Trophoblast cell (in vitro differentiated cells and primary cell): ENCODE measurements at regions not wholly inside any gene's neighbourhood (a gene's known extent, or its start where the extent isn't known, plus 50 kb on each side); places are given as distances from the start of the nearest gene placed in this dataset.

Source experiments
- DNase-seq, 2 donors: peaks; one replicate each; pipeline ENCODE4 v3.0.0-alpha.2; 2016
- H2AFZ ChIP-seq: 2 replicates; pipeline ENCODE4 v1.6.1; 2013; ENCODE audit warnings: low read length, moderate library complexity, mild to moderate bottlenecking; ENCODE audit not compliant: insufficient read depth, poor library complexity
- H2AK5ac ChIP-seq: 2 replicates; pipeline ENCODE4 v1.6.1; 2013; ENCODE audit warnings: mild to moderate bottlenecking, low read length
- H2BK120ac ChIP-seq: 2 replicates; pipeline ENCODE4 v1.6.1; 2013; ENCODE audit warnings: low read length, mild to moderate bottlenecking, moderate library complexity; ENCODE audit not compliant: insufficient read depth, poor library complexity
- H2BK12ac ChIP-seq: 2 replicates; pipeline ENCODE4 v1.6.1; 2013; ENCODE audit warnings: mild to moderate bottlenecking, low read length, moderate library complexity
- H2BK5ac ChIP-seq: 2 replicates; pipeline ENCODE4 v1.6.1; 2013; ENCODE audit warnings: low read length, low read depth, moderate library complexity, mild to moderate bottlenecking; ENCODE audit not compliant: poor library complexity
- H3K14ac ChIP-seq: 2 replicates; pipeline ENCODE4 v1.6.1; 2013; ENCODE audit warnings: mild to moderate bottlenecking, low read length
- H3K18ac ChIP-seq: 2 replicates; pipeline ENCODE4 v1.6.1; 2013; ENCODE audit warnings: mild to moderate bottlenecking, low read length
- H3K23ac ChIP-seq: 2 replicates; pipeline ENCODE4 v1.6.1; 2013; ENCODE audit warnings: low read length
- H3K27ac ChIP-seq: 2 replicates; pipeline ENCODE4 v1.5.1; 2013; ENCODE audit warnings: low read depth, mild to moderate bottlenecking, inconsistent platforms, low read length, moderate library complexity
- H3K27me3 ChIP-seq: 2 replicates; pipeline ENCODE4 v1.6.1; 2013; ENCODE audit warnings: inconsistent platforms, mild to moderate bottlenecking, low read length, moderate library complexity; ENCODE audit not compliant: insufficient read depth
- H3K36me3 ChIP-seq, 2 experiments: 1 replicate in 1 of 2; 2 replicates in 1 of 2; pipeline ENCODE4 v1.6.1; 2013; ENCODE audit warnings: low read length in 2 of 2, mild to moderate bottlenecking in 2 of 2, moderate library complexity in 1 of 2; ENCODE audit not compliant: insufficient read depth in 2 of 2, control insufficient read depth in 1 of 2
- H3K4ac ChIP-seq: 2 replicates; pipeline ENCODE4 v1.6.1; 2013; ENCODE audit warnings: low read depth, mild to moderate bottlenecking, low read length, moderate library complexity
- H3K4me1 ChIP-seq, 2 experiments: 1 replicate in 1 of 2; 2 replicates in 1 of 2; pipeline ENCODE4 v1.6.1; 2013; ENCODE audit warnings: low read length in 2 of 2, mild to moderate bottlenecking in 2 of 2, moderate library complexity in 1 of 2; ENCODE audit not compliant: insufficient read depth in 2 of 2, control insufficient read depth in 1 of 2
- H3K4me2 ChIP-seq: 2 replicates; pipeline ENCODE4 v1.6.1; 2013; ENCODE audit warnings: inconsistent platforms, mild to moderate bottlenecking, low read length, moderate library complexity
- H3K4me3 ChIP-seq: 2 replicates; pipeline ENCODE4 v1.5.1; 2013; ENCODE audit warnings: mild to moderate bottlenecking, low read depth, low read length, inconsistent platforms
- H3K79me1 ChIP-seq: one replicate; pipeline ENCODE4 v1.6.1; 2013; ENCODE audit warnings: low read length
- H3K79me2 ChIP-seq: 2 replicates; pipeline ENCODE4 v1.6.1; 2013; ENCODE audit warnings: low read length, mild to moderate bottlenecking; ENCODE audit not compliant: control insufficient read depth, insufficient read depth, poor library complexity
- H3K9ac ChIP-seq: 2 replicates; pipeline ENCODE4 v1.6.1; 2013; ENCODE audit warnings: mild to moderate bottlenecking, low read length
- H3K9me3 ChIP-seq: 2 replicates; pipeline ENCODE4 v1.6.1; 2013; ENCODE audit warnings: low read depth, mild to moderate bottlenecking, control low read depth, inconsistent platforms, low read length; ENCODE audit not compliant: insufficient read depth
- H4K12ac ChIP-seq: 2 replicates; pipeline ENCODE4 v1.6.1; 2013; ENCODE audit warnings: low read depth, mild to moderate bottlenecking, low read length, moderate library complexity
- H4K8ac ChIP-seq: 2 replicates; pipeline ENCODE4 v1.6.1; 2013; ENCODE audit warnings: low read depth, mild to moderate bottlenecking, low read length, moderate library complexity
- H4K91ac ChIP-seq: one replicate; pipeline ENCODE4 v1.6.1; 2013; ENCODE audit warnings: low read depth, mild to moderate bottlenecking, low read length, moderate library complexity
- WGBS: extraction: QIAGEN DNeasy Blood & Tissue Kit; methylation state at CpG from one replicate; pipeline ENCODE4 v1.1.7; 2013; ENCODE audit warnings: missing lambda C conversion rate; ENCODE audit not compliant: insufficient read length, insufficient coverage; ENCODE audit errors: extremely low coverage; 5-methylcytosine and 5-hydroxymethylcytosine counted together

DNA sequence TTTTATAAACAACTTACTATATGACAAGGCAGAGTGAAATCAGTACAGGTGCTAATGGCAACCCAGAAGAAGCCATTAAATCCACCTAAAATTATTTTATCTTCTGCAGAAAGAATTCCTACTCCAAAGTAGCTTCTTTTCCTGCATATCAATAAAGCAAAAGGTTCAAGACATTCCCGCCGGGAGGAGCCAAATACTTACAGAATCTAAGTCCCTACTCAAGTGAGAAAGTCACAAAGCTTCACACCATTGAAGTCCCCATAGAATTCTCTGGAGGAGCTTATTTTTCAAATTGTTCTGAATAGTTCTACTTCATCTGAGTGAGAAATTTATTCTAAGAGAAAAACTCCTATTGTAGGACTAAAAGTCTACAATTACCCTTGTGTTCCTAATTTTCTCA, 233.7 kb upstream of the HNRNPA3 start:
- Histone ChIP-seq H3K36me3 (no peaks in the 10 kb centered on the region), H3K9me3 (no peaks in the 10 kb centered on the region), H2BK120ac (no peak overlapping the region), H3K9ac (no peak overlapping the region), H4K91ac (no peak overlapping the region), H3K79me2 (no peaks in the 10 kb centered on the region), H3K4ac (no peak overlapping the region), H3K27me3 (no peaks in the 10 kb centered on the region), H3K79me1 (no peaks in the 10 kb centered on the region), H2BK5ac (no peak overlapping the region), H4K12ac (no peak overlapping the region), H4K8ac (no peak overlapping the region), H3K4me3 (no peak overlapping the region), H3K23ac (no peak overlapping the region), H2AFZ (no peak overlapping the region), H3K14ac (no peak overlapping the region), H2BK12ac (no peak overlapping the region), H3K27ac (no peak overlapping the region), H3K18ac (no peak overlapping the region), H3K4me1 (no peaks in the 10 kb centered on the region), H3K4me2 (no peak overlapping the region), H2AK5ac (no peak overlapping the region)
- DNase-seq, result peak in 1 of 2 donors; percentile 16
- no CpG with 5 or more reads among the region's 2 CpGs for WGBS

DNA sequence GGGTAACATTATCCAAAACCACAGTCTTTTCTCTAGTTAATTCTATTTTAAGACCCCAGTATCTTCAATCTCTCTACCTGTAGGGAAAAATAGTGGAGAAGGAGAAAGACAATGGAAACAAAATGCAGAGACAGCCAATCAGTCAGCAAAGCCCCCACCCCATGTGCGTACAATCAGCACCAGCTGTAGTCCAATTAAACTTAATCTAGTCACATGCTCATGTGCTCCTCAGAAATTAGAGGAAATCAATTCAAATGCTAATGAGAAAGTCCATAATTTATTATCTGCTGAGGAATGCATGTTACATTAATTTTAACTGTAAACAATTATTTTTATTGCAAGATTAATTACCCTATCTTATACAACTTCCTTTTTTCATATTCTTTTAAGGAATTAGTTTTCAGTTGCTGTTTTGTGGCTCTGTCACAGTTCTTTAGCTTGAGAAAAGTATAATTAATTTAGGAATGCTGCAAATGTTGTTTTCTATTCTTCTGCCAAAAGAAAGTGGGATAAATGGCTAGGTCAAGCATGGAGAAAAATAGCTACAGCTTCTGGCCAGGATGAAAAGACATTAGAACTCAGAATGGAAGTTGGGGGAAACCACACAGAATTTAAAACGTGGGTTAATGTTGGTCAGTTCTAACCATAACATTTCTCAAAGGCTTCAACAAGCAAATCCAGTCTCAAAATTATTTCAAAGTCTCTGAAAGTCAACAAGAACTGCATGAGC, 232.4 kb upstream of the HNRNPA3 start:
- Histone ChIP-seq H3K36me3 (no peaks in the 10 kb centered on the region), H3K9me3 (no peaks in the 10 kb centered on the region), H4K8ac (no peak overlapping the region), H2AFZ (no peak overlapping the region), H3K23ac (no peak overlapping the region), H3K4me2 (no peak overlapping the region), H2BK12ac (no peak overlapping the region), H2BK5ac (no peak overlapping the region), H3K4ac (no peak overlapping the region), H3K27ac (no peak overlapping the region), H3K14ac (no peak overlapping the region), H3K27me3 (no peaks in the 10 kb centered on the region), H3K79me1 (no peaks in the 10 kb centered on the region), H2AK5ac (no peak overlapping the region), H3K9ac (no peak overlapping the region), H3K79me2 (no peaks in the 10 kb centered on the region), H4K12ac (no peak overlapping the region), H2BK120ac (no peak overlapping the region), H4K91ac (no peak overlapping the region), H3K18ac (no peak overlapping the region), H3K4me3 (no peak overlapping the region), H3K4me1 (no peaks in the 10 kb centered on the region)
- DNase-seq, result no peak
- WGBS, result no CpG with 5 or more reads among the region's 2 CpGs

DNA sequence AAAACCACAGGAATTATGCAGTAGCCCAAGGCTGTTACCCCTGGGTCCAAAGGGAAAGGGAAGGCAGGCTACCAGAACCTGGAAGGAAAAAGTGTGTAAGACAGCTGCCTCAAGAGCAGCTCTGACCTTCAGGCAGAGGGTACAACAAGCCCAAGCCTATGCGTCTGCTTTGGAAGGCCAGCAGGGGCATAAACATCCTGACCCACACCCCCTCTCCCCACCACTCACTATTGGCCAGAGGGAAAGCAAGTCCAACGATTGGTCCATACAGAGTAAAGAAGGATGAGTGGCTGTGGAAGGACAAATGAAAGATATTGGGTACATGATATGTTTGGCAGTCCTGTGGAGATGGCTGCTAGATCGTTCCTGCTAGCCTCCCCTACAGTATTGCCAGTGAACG, 227.6 kb upstream of the HNRNPA3 start:
- Histone ChIP-seq H3K4ac (no peak overlapping the region), H3K4me2 (no peak overlapping the region)

DNA sequence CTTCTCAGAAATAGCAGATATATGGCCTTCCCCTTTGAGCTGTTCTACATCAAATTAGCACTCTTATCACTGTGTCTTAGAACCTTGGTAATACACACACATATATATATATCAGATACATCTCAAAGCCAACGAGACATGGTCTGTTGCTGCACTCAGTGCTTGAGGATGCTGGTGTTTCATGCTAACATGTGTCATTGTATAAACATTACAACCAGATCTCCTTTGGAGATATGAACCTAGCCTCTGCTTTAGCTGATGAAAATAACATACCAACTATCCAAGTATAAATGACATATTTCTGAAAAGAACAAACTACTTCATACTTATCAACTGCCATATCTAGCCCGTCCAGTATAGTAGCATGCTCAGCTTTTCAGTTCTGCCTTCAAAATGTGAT, 226.7 kb upstream of the HNRNPA3 start:
- Histone ChIP-seq H2AK5ac (no peak overlapping the region), H3K23ac (no peak overlapping the region), H3K9me3 (no peaks in the 10 kb centered on the region), H3K4me3 (no peak overlapping the region), H3K27me3 (no peaks in the 10 kb centered on the region), H3K36me3 (no peaks in the 10 kb centered on the region), H3K4me2 (no peak overlapping the region), H2BK12ac (no peak overlapping the region), H3K4ac (no peak overlapping the region), H2BK120ac (no peak overlapping the region), H3K4me1 (no peaks in the 10 kb centered on the region), H2BK5ac (no peak overlapping the region), H4K91ac (no peak overlapping the region), H3K14ac (no peak overlapping the region), H3K9ac (no peak overlapping the region), H3K18ac (no peak overlapping the region), H3K27ac (no peak overlapping the region), H3K79me2 (no peaks in the 10 kb centered on the region), H2AFZ (no peak overlapping the region), H4K8ac (no peak overlapping the region), H3K79me1 (no peaks in the 10 kb centered on the region), H4K12ac (no peak overlapping the region)
- peak in 1 of 2 donors; percentile 51 for DNase-seq
- WGBS, result no CpG with 5 or more reads among the region's 2 CpGs

More for the DNA sequence above, 227.6 kb upstream of the HNRNPA3 start:
- H4K8ac ChIP-seq, result no peak overlapping the region
- no peak overlapping the region for H4K12ac ChIP-seq
- no peak overlapping the region for H3K9ac ChIP-seq
- H2BK5ac ChIP-seq, result no peak overlapping the region
- DNase-seq, result no peak
- H2BK120ac ChIP-seq, result no peak overlapping the region
- no peak overlapping the region for H4K91ac ChIP-seq
- no peaks in the 10 kb centered on the region for H3K9me3 ChIP-seq
- H3K23ac ChIP-seq, result no peak overlapping the region
- no peaks in the 10 kb centered on the region for H3K36me3 ChIP-seq
- H3K18ac ChIP-seq, result no peak overlapping the region
- no peaks in the 10 kb centered on the region for H3K79me1 ChIP-seq
- no peak overlapping the region for H2BK12ac ChIP-seq
- H3K27me3 ChIP-seq, result no peaks in the 10 kb centered on the region
- H2AK5ac ChIP-seq, result no peak overlapping the region
- H3K4me1 ChIP-seq, result no peaks in the 10 kb centered on the region
- H3K4me3 ChIP-seq, result no peak overlapping the region
- no CpG with 5 or more reads among the region's 4 CpGs for WGBS
- H3K27ac ChIP-seq, result no peak overlapping the region
- H3K14ac ChIP-seq, result no peak overlapping the region
- no peaks in the 10 kb centered on the region for H3K79me2 ChIP-seq
- H2AFZ ChIP-seq, result no peak overlapping the region
